GM19324 (cell line): ENCODE measurements at regions not wholly inside any gene's neighbourhood (a gene's known extent, or its start where the extent isn't known, plus 50 kb on each side); places are given as distances from the start of the nearest gene placed in this dataset.
"Not testable (repeated sequence)": the region's sequence is repeated elsewhere in the genome, so short reads cannot be mapped to it uniquely, and the experiment has no call there.

ENCODE experiments used
- ATAC-seq: cut with Tn5 transposase; IDR thresholded peaks from one replicate; pipeline ENCODE4 v1.9.1; 2021; ENCODE audit warnings: mild to moderate bottlenecking, moderate library complexity; ENCODE audit not compliant: unreplicated experiment, low FRiP score

DNA sequence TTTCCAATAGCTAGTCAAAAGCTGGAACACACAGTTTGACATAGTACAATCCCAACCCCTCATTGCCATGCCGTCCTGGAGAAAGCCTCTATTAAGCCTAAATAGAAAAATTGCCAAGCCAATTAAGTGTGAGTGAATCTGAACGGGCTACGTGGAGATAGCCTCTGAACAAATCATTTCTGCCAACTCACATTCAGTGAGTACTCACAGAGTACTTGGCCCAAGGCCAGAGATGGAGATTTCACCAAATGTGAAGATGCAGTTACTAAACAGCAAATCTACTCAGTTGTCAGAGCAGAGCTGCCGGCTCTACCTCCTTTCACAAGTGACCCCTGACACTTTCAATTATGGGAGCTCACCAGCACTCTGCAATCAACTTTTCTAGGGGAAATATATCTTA, 350.0 kb downstream of the GALC start:
- no peak for ATAC-seq

- no peak for ATAC-seq
Measured at GRCh38 chr14:87640553-87640952, 352.4 kb downstream of the GALC start.

DNA sequence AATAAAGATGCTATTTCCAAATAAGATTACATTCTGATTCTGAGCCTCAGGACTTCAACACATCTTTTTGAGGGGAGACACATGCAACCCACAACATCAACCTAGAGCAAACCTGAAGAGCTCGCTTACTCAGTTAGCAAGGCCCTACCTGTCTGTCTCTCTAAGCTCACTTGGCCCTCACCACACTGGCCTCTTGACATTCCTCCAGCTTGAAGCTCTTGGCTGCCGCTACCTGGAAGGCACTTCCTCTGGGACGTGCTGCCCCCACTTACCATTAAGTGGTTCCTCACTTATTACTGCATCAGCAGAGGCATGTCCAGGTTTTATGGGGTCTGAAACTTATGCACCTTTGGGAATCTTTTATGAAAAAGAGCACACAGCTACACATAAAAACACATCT, 354.8 kb downstream of the GALC start:
- ATAC-seq = no peak

DNA sequence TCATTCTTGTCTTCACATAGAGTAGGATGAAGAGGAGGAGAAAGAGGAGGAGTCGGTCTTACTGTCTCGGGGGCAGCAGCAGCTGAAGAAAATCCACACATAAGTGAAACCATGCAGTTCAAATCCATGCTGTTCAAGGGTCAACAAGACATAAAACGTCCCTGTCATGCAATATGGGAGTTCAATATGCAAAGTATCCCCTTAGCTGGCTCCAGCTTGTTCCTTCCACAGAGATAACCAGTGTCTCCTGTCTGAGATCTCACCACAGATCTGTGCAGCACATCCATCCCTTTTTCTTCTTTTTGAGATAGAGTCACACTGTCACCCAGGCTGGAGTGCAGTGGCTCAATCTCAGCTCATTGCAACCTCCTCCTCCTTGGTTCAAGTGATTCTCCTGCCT, 357.5 kb downstream of the GALC start:
- no peak for ATAC-seq

DNA sequence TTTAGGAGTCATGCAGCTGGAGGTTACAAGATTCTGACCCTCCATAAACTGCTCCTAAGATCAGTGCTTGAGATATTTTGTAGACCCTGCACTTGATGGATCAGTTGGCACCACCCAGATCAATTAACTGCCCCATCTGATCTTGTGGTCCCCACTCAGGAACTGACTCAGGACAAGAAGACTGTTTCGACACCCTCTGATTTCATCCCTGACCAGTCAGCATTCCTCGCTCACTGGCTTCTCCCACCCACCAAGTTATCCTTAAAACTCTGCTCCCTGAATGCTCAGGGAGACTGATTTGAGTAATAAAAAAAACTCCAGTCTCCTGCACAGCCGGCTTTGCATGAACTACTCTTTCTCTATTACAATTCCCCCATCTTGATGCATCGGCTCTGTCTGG, 360.2 kb downstream of the GALC start:
- ATAC-seq = no peak

- ATAC-seq = no peak
Measured at GRCh38 chr14:87630846-87631245, 362.1 kb downstream of the GALC start.

DNA sequence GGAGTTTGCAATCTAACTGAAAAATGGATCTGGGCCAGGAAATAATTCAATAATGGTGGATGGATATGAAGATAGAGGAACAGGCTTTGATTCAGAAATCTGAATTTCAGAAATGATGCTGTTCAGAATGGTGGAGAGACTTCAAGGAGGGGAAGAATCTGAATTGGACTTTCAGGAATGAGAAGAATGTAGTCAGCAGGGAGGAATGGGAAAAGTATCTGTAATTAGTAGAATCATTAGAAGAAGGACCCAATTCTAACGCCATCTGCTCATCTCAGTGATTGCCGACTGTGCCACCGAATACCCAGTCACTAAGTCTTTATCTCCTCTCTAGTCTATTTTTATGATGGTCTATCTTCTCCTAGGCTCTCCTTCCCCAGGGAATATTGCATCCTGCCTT, 363.2 kb downstream of the GALC start:
- no peak for ATAC-seq

DNA sequence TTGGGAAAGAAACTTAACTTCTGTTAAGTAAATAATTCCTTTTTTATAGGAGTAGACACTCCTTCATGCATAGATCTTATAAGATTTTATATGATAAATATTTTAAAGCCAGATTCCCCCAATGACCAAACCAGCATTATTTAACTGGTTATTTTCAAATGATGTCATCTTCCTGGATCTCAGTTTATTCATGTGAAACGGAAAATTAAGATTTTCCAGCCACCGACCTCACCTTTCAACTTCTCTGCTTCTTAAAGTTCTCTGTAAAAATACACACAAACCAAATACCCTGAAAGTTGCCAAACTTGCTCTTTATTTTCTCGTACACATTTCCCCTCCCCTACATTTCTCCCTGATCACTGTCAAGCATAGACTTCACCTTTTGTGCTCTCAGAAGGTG, 364.2 kb downstream of the GALC start:
- ATAC-seq = no peak

GRCh38 chr14:87628129-87628528, 364.9 kb downstream of the GALC start:
- ATAC-seq = no peak

- ATAC-seq = no peak
Measured at GRCh38 chr14:87626266-87626665, 366.7 kb downstream of the GALC start.

GRCh38 chr14:87623616-87624015, 369.4 kb downstream of the GALC start:
- ATAC-seq = no peak

GRCh38 chr14:87617079-87617478, 375.9 kb downstream of the GALC start:
- no peak for ATAC-seq

DNA sequence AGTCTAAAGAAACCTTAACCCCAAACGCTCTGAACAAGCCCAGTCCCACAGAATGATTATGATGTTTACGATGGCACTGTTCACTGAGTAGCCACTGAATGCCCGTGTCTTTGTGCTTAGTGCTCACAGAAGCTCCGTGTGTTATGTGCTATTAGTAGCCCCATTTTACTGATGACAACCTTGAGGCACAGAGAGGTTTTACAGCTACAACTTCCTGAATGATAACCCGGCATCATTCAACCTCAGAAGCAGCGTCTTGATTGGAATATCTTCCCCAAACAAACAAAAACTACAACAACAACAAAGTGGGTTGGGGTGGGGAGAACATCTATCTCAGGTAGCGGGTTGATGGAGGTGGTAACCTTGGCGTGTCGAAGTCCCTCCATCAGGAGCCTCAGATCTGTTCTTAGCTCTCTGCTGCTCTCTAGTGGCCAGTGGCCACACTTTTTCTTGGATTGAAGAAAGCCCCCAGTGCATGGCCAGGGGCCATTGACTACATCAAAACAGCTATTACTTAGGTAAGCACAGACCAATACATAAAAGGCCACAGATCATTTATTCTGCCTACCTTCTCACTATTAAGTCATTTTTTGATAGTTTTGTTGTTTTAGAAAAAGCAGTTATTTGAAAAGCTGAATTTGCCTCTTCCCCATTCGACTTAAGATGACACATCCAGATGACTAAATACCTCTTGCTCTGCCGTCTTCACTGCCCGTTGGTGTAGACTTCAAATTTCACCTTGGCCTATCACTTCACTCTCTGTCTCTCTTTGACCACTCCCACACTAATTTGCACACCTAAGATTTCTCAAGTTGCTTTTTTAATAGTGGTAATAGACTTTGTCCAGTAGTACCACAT, 376.9 kb downstream of the GALC start:
- peak; percentile 63 for ATAC-seq

DNA sequence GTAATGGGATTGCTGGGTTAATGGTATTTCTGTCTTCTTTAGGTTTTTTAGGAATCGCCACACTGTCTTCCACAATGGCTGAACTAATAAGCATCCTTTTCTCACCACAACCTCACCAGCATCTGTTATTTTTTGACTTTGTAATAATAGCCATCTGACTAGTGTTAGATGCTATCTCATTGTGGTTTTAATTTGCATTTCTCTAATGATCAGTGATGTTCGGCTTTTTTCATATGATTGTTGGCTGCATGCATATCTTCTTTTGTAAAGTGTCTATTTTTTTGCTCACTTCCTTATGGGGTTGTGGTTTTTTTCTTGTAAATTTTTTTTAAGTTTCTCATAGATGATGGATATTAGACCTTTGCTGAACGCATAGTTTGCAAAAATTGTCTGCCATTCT, 377.9 kb downstream of the GALC start:
- no peak for ATAC-seq

- ATAC-seq = no peak
Measured at GRCh38 chr14:87613881-87614280, 379.1 kb downstream of the GALC start.

DNA sequence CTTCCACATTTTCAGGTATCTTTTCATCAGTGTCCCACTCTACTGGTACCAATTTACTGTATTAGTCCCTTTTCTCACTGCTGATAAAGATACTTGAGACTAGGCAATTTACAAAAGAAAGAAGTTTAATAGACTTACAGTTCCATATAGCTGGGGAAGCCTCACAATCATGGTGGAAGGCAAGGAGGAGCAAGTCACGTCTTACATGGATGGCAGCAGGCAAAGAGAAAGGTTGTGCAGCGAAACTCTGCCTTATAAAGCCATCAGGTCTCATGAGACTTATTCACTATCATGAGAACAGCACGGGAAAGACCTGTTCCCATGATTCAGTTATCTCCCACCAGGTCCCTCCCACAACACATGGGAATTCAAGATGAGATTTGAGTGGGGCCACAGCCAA, 385.9 kb downstream of the GALC start:
- ATAC-seq = not testable (repeated sequence)

DNA sequence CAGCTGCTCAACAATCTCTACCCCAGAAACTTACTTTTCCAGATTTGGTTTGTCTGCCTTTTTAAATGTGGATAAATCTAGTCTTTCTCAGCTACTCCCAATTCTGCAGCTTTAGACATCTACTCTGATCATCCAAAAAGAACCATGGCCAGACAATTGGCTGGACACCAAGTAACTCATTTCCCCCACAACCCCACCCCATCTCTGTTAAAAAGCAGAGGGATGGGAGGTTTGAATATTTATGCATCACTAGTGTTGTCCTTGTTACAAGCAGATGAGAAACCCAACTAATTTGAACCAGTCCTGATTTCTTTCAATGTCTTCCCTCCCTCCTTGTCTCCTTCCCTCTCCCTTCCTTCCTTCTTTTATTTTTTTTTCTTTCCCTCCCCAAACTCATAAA, 391.9 kb downstream of the GALC start:
- ATAC-seq = no peak

- no peak for ATAC-seq
Measured at GRCh38 chr14:87600240-87600639, 392.7 kb downstream of the GALC start.

GRCh38 chr14:87581298-87581697, 411.7 kb downstream of the GALC start:
- ATAC-seq = no peak

DNA sequence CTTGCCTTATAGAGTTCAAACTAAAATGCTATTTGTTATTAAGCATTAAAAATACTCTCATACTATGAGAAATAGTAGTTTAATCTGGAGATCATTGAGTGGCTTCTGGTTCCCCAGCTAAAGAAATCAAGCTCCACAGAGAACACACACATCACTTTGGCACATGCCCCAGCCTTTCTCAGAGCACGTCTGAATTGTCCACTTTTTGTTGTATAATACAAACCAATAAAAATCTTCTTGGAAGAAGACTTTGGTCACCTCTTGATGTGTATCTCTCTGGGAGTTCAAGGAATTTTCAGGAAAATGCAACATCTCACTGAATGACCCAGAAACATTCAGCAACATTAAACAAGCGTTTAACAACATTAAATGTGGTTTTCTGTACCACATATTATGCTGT, 413.9 kb downstream of the GALC start:
- ATAC-seq = no peak

GRCh38 chr14:87575378-87575777, 417.6 kb downstream of the GALC start:
- no peak for ATAC-seq

- no peak for ATAC-seq
Measured at GRCh38 chr14:87573591-87573990, 419.4 kb downstream of the GALC start.
